Esophagus squamous epithelium (tissue), 4 donors: ENCODE measurements at regions not wholly inside any gene's neighbourhood (a gene's known extent, or its start where the extent isn't known, plus 50 kb on each side); places are given as distances from the start of the nearest gene placed in this dataset.

Experiments
- POLR2A ChIP-seq, 4 donors: fragments of 450-650 bp; IDR thresholded peaks; one replicate each; pipeline ENCODE4 v1.6.1; 2017; ENCODE audit warnings: antibody characterized with exemption in 4 of 4, mild to moderate bottlenecking in 4 of 4, moderate library complexity in 3 of 4
- TF ChIP-seq, protein P1 (sequence below), 6 experiments: fragments of 450-650 bp in 4 of 6; fragments of 200-600 bp in 2 of 6; sonication (generic) in 2 of 6; IDR thresholded peaks; one replicate each; pipeline ENCODE4 v1.5.1; 2016 to 2019; ENCODE audit warnings: antibody characterized with exemption in 6 of 6, mild to moderate bottlenecking in 4 of 6, moderate library complexity in 4 of 6

DNA sequence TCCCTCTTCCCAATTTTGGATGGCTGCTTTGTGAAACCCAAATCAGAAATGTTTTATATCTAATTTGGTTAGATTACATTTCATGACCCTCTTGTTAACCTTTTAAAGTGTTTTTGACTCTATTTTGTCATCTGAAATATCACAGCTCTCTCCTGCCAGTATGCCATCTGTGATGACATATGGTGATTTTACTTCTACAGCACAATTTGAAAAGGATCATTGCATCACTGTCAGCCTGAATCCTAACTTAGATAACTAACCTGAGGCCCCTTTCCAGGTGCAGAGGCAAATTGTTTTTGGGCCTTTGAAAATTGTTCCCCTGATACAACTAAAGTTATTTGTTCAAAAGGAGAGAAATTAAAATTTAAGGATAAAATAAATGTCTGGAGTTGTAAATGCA lies 1023.4 kb upstream of the LRRTM1 start:
- TF ChIP-seq, protein P1, sequence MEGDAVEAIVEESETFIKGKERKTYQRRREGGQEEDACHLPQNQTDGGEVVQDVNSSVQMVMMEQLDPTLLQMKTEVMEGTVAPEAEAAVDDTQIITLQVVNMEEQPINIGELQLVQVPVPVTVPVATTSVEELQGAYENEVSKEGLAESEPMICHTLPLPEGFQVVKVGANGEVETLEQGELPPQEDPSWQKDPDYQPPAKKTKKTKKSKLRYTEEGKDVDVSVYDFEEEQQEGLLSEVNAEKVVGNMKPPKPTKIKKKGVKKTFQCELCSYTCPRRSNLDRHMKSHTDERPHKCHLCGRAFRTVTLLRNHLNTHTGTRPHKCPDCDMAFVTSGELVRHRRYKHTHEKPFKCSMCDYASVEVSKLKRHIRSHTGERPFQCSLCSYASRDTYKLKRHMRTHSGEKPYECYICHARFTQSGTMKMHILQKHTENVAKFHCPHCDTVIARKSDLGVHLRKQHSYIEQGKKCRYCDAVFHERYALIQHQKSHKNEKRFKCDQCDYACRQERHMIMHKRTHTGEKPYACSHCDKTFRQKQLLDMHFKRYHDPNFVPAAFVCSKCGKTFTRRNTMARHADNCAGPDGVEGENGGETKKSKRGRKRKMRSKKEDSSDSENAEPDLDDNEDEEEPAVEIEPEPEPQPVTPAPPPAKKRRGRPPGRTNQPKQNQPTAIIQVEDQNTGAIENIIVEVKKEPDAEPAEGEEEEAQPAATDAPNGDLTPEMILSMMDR (IDR thresholded peaks at IDR 0.05): no peak
- no peak for TF ChIP-seq POLR2A (IDR thresholded peaks at IDR 0.05)
